AG04449 (cell line): ENCODE measurements at regions not wholly inside any gene's neighbourhood (a gene's known extent, or its start where the extent isn't known, plus 50 kb on each side); places are given as distances from the start of the nearest gene placed in this dataset.

Experiments used
- CTCF ChIA-PET: fragments of 350-600 bp; formaldehyde crosslinking; extraction: SDS; loops from one replicate; lab custom pipeline; 2021; ENCODE audit warnings: antibody characterized with exemption; lab: Yijun Ruan, JAX
- POLR2A ChIA-PET: fragments of 400-600, 350-600 bp; formaldehyde crosslinking; extraction: SDS; loops from one replicate; lab custom pipeline; 2020; ENCODE audit warnings: antibody characterized with exemption, inconsistent platforms; lab: Yijun Ruan, JAX
- DNase-seq: peaks from one replicate; pipeline ENCODE4 v3.0.0-alpha.2; 2010; ENCODE audit warnings: low read depth, low spot score
- H3K4me3 ChIP-seq: 2 replicates; pipeline ENCODE4 v1.5.1; 2011; ENCODE audit warnings: low read depth, mild to moderate bottlenecking, control low read depth, low read length
- CTCF ChIP-seq: IDR thresholded peaks from one replicate; pipeline ENCODE4 v1.5.1; 2011; ENCODE audit warnings: mild to moderate bottlenecking, moderate library complexity, low read length, control low read depth, inconsistent platforms; ENCODE audit not compliant: insufficient read depth; ENCODE audit errors: missing control alignments

GRCh38 chr1:5781079-5781478 lies 211.1 kb downstream of the NPHP4 start:
- ChIA-PET CTCF (no interaction called here), POLR2A (no interaction called here)
- H3K4me3 ChIP-seq, result no peak overlapping the region
- no peak for DNase-seq
- TF ChIP-seq CTCF, result no peak

DNA sequence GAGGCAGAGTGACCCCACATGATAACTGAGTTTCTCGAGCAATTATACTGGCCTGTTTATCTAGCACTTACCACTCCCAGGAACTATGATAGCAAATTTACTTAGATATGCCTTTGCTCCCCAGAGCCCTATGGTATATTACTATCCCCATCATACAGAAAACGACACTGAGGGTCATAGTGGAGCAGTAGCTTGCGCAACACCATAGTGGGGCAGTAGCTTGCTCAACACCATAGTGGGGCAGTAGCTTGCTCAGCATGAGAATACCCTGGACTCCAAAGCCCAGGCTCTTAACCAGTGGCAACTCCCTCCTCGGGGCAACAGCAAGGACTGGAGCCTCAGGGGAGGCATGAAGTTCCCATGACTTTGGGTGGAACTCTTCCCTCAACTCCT lies 211.9 kb downstream of the NPHP4 start:
- no peak for DNase-seq
- no peak for TF ChIP-seq CTCF
- POLR2A ChIA-PET, result no interaction called here
- H3K4me3 ChIP-seq, result no peak overlapping the region
- CTCF ChIA-PET, result no interaction called here

GRCh38 chr1:5779608-5780323 lies 212.5 kb downstream of the NPHP4 start:
- no peak overlapping the region for H3K4me3 ChIP-seq
- DNase-seq, result no peak
- ChIA-PET CTCF (no interaction called here), POLR2A (no interaction called here)
- TF ChIP-seq CTCF, result no peak

- no peak for TF ChIP-seq CTCF
- DNase-seq, result no peak
- CTCF ChIA-PET, result no interaction called here
- POLR2A ChIA-PET, result no interaction called here
- no peak overlapping the region for H3K4me3 ChIP-seq
Observed at GRCh38 chr1:5776035-5776550, 216.1 kb downstream of the NPHP4 start.

GRCh38 chr1:5774019-5774418 lies 218.2 kb downstream of the NPHP4 start:
- POLR2A ChIA-PET, result no interaction called here
- DNase-seq, result no peak
- TF ChIP-seq CTCF, result no peak
- H3K4me3 ChIP-seq, result no peak overlapping the region
- CTCF ChIA-PET, result no interaction called here

- no peak for TF ChIP-seq CTCF
- H3K4me3 ChIP-seq, result no peak overlapping the region
- ChIA-PET CTCF (no interaction called here), POLR2A (no interaction called here)
- no peak for DNase-seq
Observed at GRCh38 chr1:5771788-5772187, 220.4 kb downstream of the NPHP4 start.
